HEK293 (cell line): ENCODE measurements at regions not wholly inside any gene's neighbourhood (a gene's known extent, or its start where the extent isn't known, plus 50 kb on each side); places are given as distances from the start of the nearest gene placed in this dataset.

Experiments used
- CTCF ChIA-PET: fragments of 350-600 bp; formaldehyde crosslinking; extraction: SDS; loops from one replicate; lab custom pipeline; 2021; ENCODE audit warnings: antibody characterized with exemption; lab: Yijun Ruan, JAX
- POLR2A ChIA-PET: fragments of 300-600 bp; formaldehyde crosslinking; extraction: SDS; loops from one replicate; lab custom pipeline; 2020; ENCODE audit warnings: antibody characterized with exemption, inconsistent platforms; lab: Yijun Ruan, JAX
- H3K27ac ChIP-seq: fragments of 200-500 bp; sonication (Bioruptor generic); 2 replicates; pipeline ENCODE4 v1.5.1; 2014; ENCODE audit warnings: low read depth, low read length, control low read depth, inconsistent platforms; ENCODE audit errors: extremely low read depth
- H3K36me3 ChIP-seq, 2 experiments: fragments of 200-500 bp in 1 of 2; sonication (Bioruptor generic) in 1 of 2; 1 replicate in 1 of 2; 2 replicates in 1 of 2; pipeline ENCODE4 v1.5.1; 2014 to 2017; ENCODE audit warnings: inconsistent platforms in 2 of 2, low read length in 2 of 2; ENCODE audit not compliant: control insufficient read depth in 2 of 2, insufficient read depth in 1 of 2
- H3K4me1 ChIP-seq: fragments of 200-500 bp; sonication (Bioruptor generic); 2 replicates; pipeline ENCODE4 v1.5.1; 2014; ENCODE audit warnings: mild to moderate bottlenecking, low read length, inconsistent platforms; ENCODE audit not compliant: control insufficient read depth, insufficient read depth
- H3K4me3 ChIP-seq: 2 replicates; pipeline ENCODE4 v1.5.1; 2011; ENCODE audit warnings: low read depth, mild to moderate bottlenecking, control low read depth, low read length, moderate library complexity
- H3K9me3 ChIP-seq: fragments of 200-500 bp; sonication (Bioruptor generic); 2 replicates; pipeline ENCODE4 v1.5.1; 2014; ENCODE audit warnings: low read depth, low read length, inconsistent platforms; ENCODE audit not compliant: control insufficient read depth, insufficient read depth
- GLI4 ChIP-seq: fragments of 450-650 bp; formaldehyde crosslinking; IDR thresholded peaks from 2 replicates; pipeline ENCODE4 v1.5.1; 2016; ENCODE audit warnings: missing biosample characterization, missing genetic modification characterization
- PRDM10 ChIP-seq: fragments of 450-650 bp; formaldehyde crosslinking; IDR thresholded peaks from 2 replicates; pipeline ENCODE4 v1.5.1; 2016; ENCODE audit warnings: missing biosample characterization, missing genetic modification characterization
- YY2 ChIP-seq: fragments of 450-650 bp; formaldehyde crosslinking; IDR thresholded peaks from 2 replicates; pipeline ENCODE4 v1.5.1; 2016; ENCODE audit warnings: missing biosample characterization, missing genetic modification characterization
- ZIC2 ChIP-seq: fragments of 450-650 bp; formaldehyde crosslinking; IDR thresholded peaks from 2 replicates; pipeline ENCODE4 v1.5.1; 2016; ENCODE audit warnings: missing biosample characterization, missing genetic modification characterization
- ZNF518A ChIP-seq: fragments of 450-650 bp; formaldehyde crosslinking; conservative IDR thresholded peaks from 2 replicates; pipeline ENCODE4 v1.5.1; 2016; ENCODE audit warnings: low read depth, missing biosample characterization, missing genetic modification characterization
- ZNF580 ChIP-seq: fragments of 450-650 bp; formaldehyde crosslinking; IDR thresholded peaks from 2 replicates; pipeline ENCODE4 v1.5.1; 2016; ENCODE audit warnings: missing biosample characterization, missing genetic modification characterization
- ZNF830 ChIP-seq: fragments of 450-650 bp; IDR thresholded peaks from 2 replicates; pipeline ENCODE4 v1.5.0; 2018; ENCODE audit warnings: missing biosample characterization, missing genetic modification characterization, low read depth, mild to moderate bottlenecking, moderate library complexity

- TF ChIP-seq ZNF518A (tag by site-specific recombination) (no peak), ZNF830 (tag by site-specific recombination) (no peak)
Measured at GRCh38 chr17:73815474-73815873, 171.2 kb upstream of the SDK2 start (continued).

- POLR2A ChIA-PET: no interaction called here
- H3K4me3 ChIP-seq: no peak overlapping the region
Measured at GRCh38 chr17:73819440-73820395, 175.5 kb upstream of the SDK2 start.

GRCh38 chr17:73820686-73821448 is 176.6 kb upstream of the SDK2 start:
- ChIA-PET POLR2A (interaction anchor here (0.6 kb wide), 1 partner anchor 36 kb away, joined by 3 read pairs; no protein-coding TSS in a partner anchor), CTCF (interaction anchor here (0.6 to 1.6 kb wide), 6 partner anchors 19 to 340 kb away, joined by 3 read pairs; no protein-coding TSS in a partner anchor)
- Histone ChIP-seq H3K4me1 (no peaks in the 10 kb centered on the region), H3K9me3 (no peaks in the 10 kb centered on the region), H3K27ac (no peak overlapping the region), H3K4me3 (no peak overlapping the region), H3K36me3 (no peaks in the 10 kb centered on the region)
- 0 out of 2 replicates have a peak, but pooled peaks have one; percentile 28 for TF ChIP-seq PRDM10 (tag by site-specific recombination)
- TF ChIP-seq YY2 (tag by site-specific recombination): peak; percentile 67; the same call in 1 of the 2 replicates
- TF ChIP-seq GLI4: no peak
- peak; percentile 87 for TF ChIP-seq ZIC2 (tag by site-specific recombination)

More at GRCh38 chr17:73819440-73820395, 175.5 kb upstream of the SDK2 start:
- CTCF ChIA-PET: interaction anchor here (0.6 to 1.6 kb wide), 2 partner anchors 34 to 270 kb away, joined by 3 read pairs; no protein-coding TSS in a partner anchor
- no peaks in the 10 kb centered on the region for H3K4me1 ChIP-seq
- no peak for TF ChIP-seq ZNF580
- no peak overlapping the region for H3K27ac ChIP-seq
- H3K36me3 ChIP-seq: no peaks in the 10 kb centered on the region
- H3K9me3 ChIP-seq: no peaks in the 10 kb centered on the region
